SKM-1 (cell line): ENCODE measurements at regions not wholly inside any gene's neighbourhood (a gene's known extent, or its start where the extent isn't known, plus 50 kb on each side); places are given as distances from the start of the nearest gene placed in this dataset.
A peak's percentile ranks its signal among the peaks of the same experiment; 100 is the strongest.
"Not testable (repeated sequence)": the region's sequence is repeated elsewhere in the genome, so short reads cannot be mapped to it uniquely, and the experiment has no call there.

Experiments
- DNase-seq: peaks from one replicate; lab custom pipeline; 2025; ENCODE audit not compliant: unreplicated experiment; lab: John Stamatoyannopoulos, UW

DNA sequence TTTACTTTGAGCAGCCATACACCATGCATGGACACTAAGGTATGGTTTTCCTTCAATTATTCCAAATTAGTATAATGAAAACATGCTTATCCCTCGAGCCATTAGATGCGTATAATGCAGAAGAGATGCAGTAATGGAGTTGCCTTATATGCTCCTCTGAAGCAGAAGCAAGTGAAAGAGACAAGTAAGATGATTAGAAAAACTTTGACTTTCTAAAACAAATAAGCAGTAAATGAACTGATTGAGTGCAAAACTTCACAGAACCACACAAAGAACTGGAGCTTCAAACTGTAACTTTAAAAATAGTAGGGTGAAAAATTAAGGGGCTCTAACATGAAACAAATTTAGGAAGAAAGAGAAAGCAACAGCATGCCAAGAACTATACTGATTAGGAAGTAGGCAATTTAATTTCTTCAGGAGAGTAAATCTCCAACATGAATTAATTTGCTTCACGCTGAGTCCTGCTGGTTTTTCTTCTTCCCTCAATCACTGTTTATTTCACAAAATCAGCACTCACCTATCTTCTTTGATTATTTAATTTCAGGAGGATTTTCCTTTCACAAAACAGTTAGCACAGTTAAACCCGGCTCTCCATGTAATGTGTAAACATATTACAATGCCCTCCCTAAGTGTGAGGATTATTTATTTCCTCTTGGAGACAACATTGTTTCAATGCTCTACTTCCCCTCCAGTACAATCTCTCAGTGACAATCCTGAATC lies 90.3 kb upstream of the PAM start:
- no peak for DNase-seq

DNA sequence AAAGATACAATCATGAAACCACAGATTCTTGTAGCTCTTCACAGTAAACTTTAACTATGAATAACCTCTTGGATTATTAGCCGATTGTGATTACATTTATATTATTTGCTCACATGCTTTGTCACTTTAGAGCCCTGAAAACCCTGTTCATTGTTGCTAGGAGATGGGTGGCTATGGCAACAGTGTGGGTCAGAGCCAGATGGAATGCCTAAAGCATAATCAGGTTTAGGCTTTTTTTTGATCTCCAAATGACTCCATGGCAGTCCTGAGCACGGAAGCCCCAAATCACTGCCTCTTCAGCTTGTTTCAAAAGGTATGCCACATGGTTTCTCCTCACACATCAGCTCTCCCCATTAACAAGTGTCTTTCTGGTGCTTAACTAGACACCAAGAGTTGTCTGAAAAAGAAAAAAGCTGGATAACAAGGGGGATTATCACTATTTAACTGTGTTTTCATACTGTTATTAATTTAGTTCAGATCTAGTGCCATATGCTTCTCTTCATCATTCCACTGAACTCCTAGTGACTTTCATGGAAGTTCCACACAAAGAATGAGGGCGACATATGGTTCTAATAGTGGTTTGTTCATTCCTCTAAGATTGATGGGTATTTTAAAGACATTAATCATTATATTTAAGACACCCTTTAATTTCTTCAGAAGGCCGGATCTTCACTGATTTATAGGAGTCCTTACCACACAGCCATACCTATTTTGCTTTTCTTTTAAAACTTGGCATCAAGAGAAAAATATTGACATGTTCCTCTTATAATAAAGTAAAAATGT lies 88.8 kb upstream of the PAM start:
- no peak for DNase-seq

DNA sequence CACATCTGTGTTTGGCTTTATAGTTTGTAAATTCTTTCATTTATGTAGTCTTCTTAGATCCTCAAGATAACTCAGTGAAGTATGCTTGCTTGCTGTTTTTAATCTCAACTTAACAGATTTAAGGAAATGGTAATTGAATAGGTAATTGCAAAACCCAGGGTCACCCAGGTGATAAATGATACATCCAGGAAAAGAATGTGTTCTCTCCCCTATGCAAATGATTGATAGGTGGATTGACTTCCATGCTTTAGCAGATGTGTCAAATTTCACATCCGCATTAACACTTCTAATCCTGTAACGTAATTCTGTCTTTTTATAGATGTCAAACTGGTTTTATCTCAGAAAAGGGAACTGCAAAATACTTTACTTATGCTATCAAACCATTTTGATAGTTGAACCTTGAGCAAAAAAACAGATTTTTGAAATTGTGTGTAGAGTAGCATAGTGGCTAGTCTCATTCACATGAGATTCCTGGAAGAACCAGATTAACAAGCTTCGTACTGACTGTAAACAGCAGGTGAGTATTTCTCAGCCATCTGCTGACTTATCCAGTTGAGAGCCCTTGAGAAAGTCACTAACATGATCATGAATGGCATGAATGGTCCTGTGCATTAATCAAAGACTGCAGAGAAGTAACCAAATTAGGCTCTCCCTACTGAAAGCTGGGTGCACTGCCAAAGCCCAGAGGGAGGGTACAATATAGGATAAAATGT lies 86.7 kb upstream of the PAM start:
- no peak for DNase-seq

- no peak for DNase-seq
These were observed 84.8 kb upstream of the PAM start for GRCh38 chr5:102670224-102670836.

DNA sequence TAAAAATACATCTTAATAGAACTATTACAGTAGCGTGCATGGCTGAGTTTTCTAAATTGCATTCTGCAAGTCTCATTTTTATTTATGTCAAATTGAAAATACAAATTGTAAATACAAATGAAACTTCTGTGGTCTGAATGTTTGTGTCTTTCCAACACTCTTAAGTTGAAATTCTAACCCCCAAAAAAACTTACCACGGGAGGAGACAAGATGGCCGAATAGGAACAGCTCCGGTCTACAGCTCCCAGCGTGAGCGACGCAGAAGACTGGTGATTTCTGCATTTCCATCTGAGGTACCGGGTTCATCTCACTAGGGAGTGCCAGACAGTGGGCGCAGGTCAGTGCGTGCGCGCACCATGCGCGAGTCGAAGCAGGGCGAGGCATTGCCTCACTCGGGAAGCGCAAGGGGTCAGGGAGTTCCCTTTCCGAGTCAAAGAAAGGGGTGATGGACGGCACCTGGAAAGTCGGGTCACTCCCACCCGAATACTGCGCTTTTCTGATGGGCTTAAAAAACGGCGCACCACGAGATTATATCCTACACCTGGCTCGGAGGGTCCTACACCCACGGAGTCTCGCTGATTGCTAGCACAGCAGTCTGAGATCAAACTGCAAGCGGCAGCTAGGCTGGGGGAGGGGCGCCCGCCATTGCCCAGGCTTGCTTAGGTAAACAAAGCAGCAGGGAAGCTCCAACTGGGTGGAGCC lies 83.9 kb upstream of the PAM start:
- not testable (repeated sequence) for DNase-seq

- no peak for DNase-seq
These were observed 76.6 kb upstream of the PAM start for GRCh38 chr5:102678267-102679058.

GRCh38 chr5:102681403-102681983 lies 73.6 kb upstream of the PAM start:
- DNase-seq: peak; percentile 17

- DNase-seq: no peak
These were observed 72.9 kb upstream of the PAM start for GRCh38 chr5:102682101-102682647.

DNA sequence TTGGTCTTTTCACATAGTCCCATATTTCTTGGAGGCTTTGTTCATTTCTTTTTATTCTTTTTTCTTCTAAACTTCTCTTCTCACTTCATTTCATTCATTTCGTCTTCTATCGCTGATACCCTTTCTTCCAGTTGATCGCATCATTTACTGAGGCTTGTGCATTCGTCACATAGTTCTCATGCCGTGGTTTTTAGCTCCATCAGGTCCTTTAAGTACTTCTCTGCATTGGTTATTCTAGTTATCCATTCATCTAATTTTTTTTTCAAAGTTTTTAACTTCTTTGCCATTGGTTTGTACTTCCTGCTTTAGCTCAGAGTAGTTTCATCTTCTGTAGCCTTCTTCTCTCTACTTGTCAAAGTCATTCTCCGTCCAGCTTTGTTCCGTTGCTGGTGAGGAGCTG lies 67.0 kb upstream of the PAM start:
- not testable (repeated sequence) for DNase-seq

DNA sequence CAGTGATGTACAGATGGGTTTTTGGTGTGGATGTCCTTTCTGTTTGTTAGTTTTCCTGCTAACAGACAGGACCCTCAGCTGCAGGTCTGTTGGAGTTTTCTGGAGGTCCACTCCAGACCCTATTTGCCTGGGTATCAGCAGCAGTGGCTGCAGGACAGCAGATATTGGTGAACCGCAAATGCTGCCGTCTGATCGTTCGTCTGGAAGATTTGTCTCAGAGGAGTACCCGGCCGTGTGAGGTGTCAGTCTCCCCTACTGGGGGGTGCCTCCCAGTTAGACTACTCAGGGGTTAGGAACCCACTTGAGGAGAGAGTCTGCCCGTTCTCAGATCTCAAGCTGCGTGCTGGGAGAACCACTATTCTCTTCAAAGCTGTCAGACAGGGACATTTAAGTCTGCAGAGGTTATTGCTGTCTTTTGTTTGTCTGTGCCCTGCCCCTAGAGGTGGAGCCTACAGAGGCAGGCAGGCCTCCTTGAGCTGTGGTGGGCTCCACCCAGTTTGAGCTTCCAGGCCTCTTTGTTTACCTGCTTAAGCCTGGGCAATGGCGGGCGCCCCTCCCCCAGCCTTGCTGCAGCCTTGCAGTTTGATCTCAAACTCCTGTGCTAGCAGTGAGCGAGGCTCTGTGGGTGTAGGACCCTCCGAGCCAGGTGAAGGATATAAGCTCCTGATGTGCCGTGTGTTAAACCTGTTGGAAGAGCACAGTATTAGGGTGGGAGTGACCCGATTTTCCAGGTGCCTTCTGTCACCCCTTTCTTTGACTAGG lies 66.3 kb upstream of the PAM start:
- DNase-seq: not testable (repeated sequence)

GRCh38 chr5:102690910-102691309 lies 64.2 kb upstream of the PAM start:
- no peak for DNase-seq

- no peak for DNase-seq
These were observed 63.7 kb upstream of the PAM start for GRCh38 chr5:102691434-102691833.

- no peak for DNase-seq
These were observed 54.8 kb upstream of the PAM start for GRCh38 chr5:102700120-102700831.

DNA sequence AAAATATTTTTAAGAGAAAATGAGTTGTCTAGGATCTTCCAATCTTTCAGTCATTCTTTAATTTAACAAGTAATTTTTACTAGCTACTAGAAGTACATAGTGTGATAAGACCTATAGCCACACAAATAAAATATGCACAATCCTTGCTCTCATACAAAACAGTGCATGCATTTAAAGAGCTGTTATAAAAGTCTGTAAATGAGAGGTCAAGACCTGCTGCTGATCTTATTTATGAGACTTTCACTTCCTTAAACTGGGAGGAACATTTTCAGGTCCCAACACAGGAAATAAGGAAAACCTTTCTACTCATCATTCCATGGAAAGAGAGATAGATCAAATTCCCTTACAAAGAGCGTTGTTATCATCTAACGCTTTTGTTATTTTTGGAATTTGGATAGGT lies 54.2 kb upstream of the PAM start:
- DNase-seq: no peak

- peak; percentile 2 for DNase-seq
These were observed 53.4 kb upstream of the PAM start for GRCh38 chr5:102701748-102702147.
